GM12865 (cell line): ENCODE measurements at regions not wholly inside any gene's neighbourhood (a gene's known extent, or its start where the extent isn't known, plus 50 kb on each side); places are given as distances from the start of the nearest gene placed in this dataset.

Experiments used
- DNase-seq: peaks from one replicate; pipeline ENCODE4 v3.0.0; 2010; ENCODE audit warnings: low read depth
- H3K4me3 ChIP-seq: 2 replicates; pipeline ENCODE4 v1.5.1; 2011; ENCODE audit warnings: mild to moderate bottlenecking, low read depth, low read length, control low read depth
- TF ChIP-seq, protein P1 (sequence below): IDR thresholded peaks from 2 replicates; pipeline ENCODE4 v1.5.1; 2011; ENCODE audit warnings: low read length, control low read depth, low read depth, inconsistent platforms; ENCODE audit not compliant: insufficient read depth; ENCODE audit errors: missing control alignments

DNA sequence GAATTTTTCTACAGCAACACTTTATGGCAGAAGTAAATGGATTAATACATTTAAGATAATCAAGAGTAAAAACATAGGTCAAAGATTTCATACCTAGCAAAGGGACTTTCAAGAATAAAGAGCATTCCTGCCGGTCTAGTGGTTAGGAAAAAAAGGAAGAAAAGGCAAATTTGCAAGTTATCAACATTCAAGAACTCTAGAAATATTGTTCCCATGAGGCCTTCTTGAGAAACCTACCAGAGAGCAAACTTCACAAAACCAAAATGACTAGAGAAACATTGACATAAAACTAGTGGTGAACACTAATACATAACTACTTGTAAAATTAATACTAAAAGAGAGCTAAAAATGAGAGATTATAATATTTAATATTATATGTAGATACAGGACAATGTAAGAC, 320.2 kb upstream of the RGMB start:
- no peak overlapping the region for H3K4me3 ChIP-seq
- no peak for DNase-seq
- TF ChIP-seq, protein P1, sequence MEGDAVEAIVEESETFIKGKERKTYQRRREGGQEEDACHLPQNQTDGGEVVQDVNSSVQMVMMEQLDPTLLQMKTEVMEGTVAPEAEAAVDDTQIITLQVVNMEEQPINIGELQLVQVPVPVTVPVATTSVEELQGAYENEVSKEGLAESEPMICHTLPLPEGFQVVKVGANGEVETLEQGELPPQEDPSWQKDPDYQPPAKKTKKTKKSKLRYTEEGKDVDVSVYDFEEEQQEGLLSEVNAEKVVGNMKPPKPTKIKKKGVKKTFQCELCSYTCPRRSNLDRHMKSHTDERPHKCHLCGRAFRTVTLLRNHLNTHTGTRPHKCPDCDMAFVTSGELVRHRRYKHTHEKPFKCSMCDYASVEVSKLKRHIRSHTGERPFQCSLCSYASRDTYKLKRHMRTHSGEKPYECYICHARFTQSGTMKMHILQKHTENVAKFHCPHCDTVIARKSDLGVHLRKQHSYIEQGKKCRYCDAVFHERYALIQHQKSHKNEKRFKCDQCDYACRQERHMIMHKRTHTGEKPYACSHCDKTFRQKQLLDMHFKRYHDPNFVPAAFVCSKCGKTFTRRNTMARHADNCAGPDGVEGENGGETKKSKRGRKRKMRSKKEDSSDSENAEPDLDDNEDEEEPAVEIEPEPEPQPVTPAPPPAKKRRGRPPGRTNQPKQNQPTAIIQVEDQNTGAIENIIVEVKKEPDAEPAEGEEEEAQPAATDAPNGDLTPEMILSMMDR = no peak

DNA sequence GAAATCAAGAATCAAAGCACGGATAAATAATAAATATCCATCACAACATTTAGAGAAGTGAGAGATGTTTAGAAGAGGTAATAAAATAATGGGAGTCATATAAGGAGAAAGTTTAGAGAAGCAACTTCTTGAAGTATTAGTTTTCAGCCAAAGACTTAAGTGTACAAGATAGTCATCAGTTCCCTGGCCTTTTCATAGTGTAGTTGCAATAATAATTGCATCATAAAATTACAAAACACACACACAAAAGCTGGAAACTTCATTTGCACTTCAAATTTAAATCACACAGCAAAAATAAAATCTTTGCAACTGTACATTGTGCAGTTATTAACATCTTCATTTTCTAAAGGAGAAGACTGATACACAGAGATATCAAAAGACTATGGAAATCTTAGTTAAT, 319.1 kb upstream of the RGMB start:
- DNase-seq = no peak
- TF ChIP-seq, protein P1 = no peak
- no peak overlapping the region for H3K4me3 ChIP-seq

DNA sequence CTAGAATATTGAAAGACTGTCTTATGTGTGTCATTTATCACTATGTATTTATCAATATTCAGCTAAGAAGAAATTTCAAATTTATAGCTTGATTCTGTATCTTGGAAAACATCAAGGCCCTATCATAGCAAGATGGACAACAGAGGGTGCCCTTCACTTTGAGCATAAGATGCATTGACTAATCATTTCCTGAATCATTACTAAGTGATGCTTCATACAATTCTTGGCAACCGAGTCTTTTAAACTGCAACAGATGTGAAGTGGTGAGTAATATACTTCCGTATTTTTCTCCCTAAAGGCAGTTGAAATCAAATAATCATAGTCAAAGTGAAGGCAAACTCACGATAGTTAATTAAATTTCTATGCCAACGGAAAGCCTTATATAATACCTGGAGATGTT, 318.6 kb upstream of the RGMB start:
- no peak for DNase-seq
- TF ChIP-seq, protein P1 = no peak
- H3K4me3 ChIP-seq = no peak overlapping the region

DNA sequence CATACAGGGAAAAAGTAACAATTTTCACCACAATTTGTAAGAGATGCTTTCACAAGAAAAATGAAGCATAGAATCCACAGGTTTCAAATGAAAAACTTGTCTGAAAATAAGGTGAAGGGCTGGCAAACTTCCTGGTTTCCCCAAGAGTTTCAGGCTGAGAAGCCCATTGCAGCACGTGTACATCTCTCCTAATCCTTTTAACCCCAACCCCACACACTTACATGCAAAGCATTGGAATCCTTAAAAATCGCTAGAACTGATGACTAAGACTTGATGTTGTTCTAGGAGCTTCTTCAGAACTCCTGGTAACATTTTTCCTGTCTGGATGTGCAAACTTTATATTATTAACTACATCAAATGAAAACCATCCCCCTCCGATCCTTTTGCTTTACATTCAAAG, 317.8 kb upstream of the RGMB start:
- DNase-seq = no peak
- TF ChIP-seq, protein P1 = no peak
- no peak overlapping the region for H3K4me3 ChIP-seq

DNA sequence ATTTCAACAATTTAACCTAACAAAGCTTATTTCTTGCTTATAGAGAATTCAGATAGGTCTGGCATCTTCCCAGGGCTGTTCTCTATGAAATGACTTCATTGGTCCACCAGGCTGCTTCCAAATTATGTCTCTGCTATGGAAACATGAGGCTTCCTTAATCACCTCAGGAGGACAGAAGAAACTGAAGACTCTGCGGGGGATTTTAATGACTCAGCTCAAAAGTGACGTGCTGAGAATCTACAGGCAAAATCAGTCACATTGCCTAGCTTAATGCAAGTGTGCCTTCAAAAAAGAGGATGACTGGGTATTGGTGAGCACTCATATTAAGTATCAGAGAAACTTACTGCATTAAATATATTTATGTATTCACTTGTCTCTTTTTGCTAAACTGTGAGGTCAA, 315.5 kb upstream of the RGMB start:
- TF ChIP-seq, protein P1 = no peak
- H3K4me3 ChIP-seq = no peak overlapping the region
- DNase-seq = peak; percentile 12

DNA sequence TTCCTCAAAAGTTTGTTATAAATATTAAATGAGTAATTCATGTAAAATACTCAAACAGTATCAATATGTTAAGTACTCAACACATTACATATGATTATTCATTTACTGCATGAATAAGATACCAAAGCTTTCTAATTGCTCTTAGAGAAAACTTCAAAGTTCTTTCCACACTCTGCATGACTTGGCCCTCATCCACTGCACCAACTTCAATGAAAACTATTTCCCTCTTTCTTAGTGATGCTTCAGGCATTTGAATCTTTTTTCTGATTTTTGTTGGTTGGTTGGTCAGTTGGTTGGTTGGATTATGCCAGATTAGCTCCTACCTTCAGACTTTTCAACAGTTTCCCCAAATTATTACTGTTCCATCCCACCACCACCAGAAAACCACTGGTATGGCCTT, 314.7 kb upstream of the RGMB start:
- TF ChIP-seq, protein P1 = no peak
- no peak for DNase-seq
- H3K4me3 ChIP-seq = no peak overlapping the region

DNA sequence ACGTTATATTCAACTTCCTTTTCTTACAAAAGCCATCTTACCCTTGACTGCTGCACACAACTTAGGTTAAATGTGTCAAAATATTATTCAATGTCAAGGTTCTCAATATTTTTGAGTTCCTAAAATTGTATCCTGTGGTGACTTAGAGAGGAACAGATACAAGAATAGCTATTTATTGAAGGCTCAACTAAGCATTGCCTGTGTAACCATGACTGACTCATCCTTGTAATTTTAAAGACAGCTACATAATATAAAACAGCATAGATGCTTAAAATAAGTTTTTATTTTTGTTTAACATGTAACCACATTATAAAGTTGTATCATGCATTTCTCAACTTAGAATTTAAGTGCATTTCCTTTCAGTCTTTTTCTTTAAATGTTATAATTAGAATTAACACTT, 312.9 kb upstream of the RGMB start:
- TF ChIP-seq, protein P1 = no peak
- no peak overlapping the region for H3K4me3 ChIP-seq
- no peak for DNase-seq
